SK-N-SH (cell line): ENCODE measurements at regions not wholly inside any gene's neighbourhood (a gene's known extent, or its start where the extent isn't known, plus 50 kb on each side); places are given as distances from the start of the nearest gene placed in this dataset.

Experiments used
- CTCF ChIA-PET: fragments of 300-600, 350-600 bp; formaldehyde crosslinking; extraction: SDS; loops from one replicate; lab custom pipeline; 2021; lab: Yijun Ruan, JAX
- POLR2A ChIA-PET: fragments of 350-600 bp; sonication (Branson Sonifier 250); formaldehyde crosslinking; extraction: SDS; loops from one replicate; lab custom pipeline; 2020; ENCODE audit warnings: antibody characterized with exemption, inconsistent platforms; lab: Yijun Ruan, JAX
- DNase-seq: peaks from one replicate; pipeline ENCODE4 v3.0.0; 2012
- H2AFZ ChIP-seq: fragments of 200-600 bp; sonication (generic); 2 replicates; pipeline ENCODE4 v1.8.1; 2016; ENCODE audit warnings: antibody characterized with exemption, mild to moderate bottlenecking, low read depth
- H3F3A ChIP-seq: fragments of 200-600 bp; sonication (generic); replicated peaks from 2 replicates; pipeline ENCODE3; 2016; ENCODE audit warnings: antibody characterized with exemption, mild to moderate bottlenecking; ENCODE audit not compliant: insufficient read depth
- H3K27ac ChIP-seq, 2 experiments: fragments of 200-500 bp in 1 of 2; fragments of 200-600 bp in 1 of 2; sonication (Bioruptor generic) in 1 of 2; sonication (generic), shearing (Covaris generic) in 1 of 2; 2 replicates each; pipeline versions ENCODE4 v1.5.1 to v1.6.1; 2014 to 2016; ENCODE audit warnings: low read depth in 2 of 2, inconsistent platforms in 1 of 2, low read length in 1 of 2, mild to moderate bottlenecking in 1 of 2, mixed read lengths in 1 of 2
- H3K27me3 ChIP-seq: fragments of 200-600 bp; sonication (generic), shearing (Covaris generic); 2 replicates; pipeline ENCODE4 v1.6.1; 2016; ENCODE audit warnings: mixed run types; ENCODE audit not compliant: insufficient read depth
- H3K36me3 ChIP-seq, 2 experiments: fragments of 200-500 bp in 1 of 2; fragments of 200-600 bp in 1 of 2; sonication (Bioruptor generic) in 1 of 2; sonication (generic) in 1 of 2; replicated peaks in 1 of 2; 2 replicates each; pipeline versions ENCODE3 to v1.5.1; 2014 to 2016; ENCODE audit warnings: low read length in 1 of 2, mild to moderate bottlenecking in 1 of 2; ENCODE audit not compliant: insufficient read depth in 2 of 2, control insufficient read depth in 1 of 2
- H3K4me1 ChIP-seq, 2 experiments: fragments of 200-500 bp in 1 of 2; fragments of 200-600 bp in 1 of 2; sonication (Bioruptor generic) in 1 of 2; sonication (generic), shearing (Covaris generic) in 1 of 2; 2 replicates each; pipeline versions ENCODE4 v1.5.1 to v1.6.1; 2014 to 2016; ENCODE audit warnings: low read depth in 1 of 2, low read length in 1 of 2, mixed run types in 1 of 2; ENCODE audit not compliant: insufficient read depth in 2 of 2, control insufficient read depth in 1 of 2
- H3K4me2 ChIP-seq: fragments of 200-600 bp; sonication (generic), shearing (Covaris generic); 2 replicates; pipeline ENCODE4 v1.6.1; 2017; ENCODE audit warnings: mixed run types
- H3K4me3 ChIP-seq, 2 experiments: fragments of 200-500 bp in 1 of 2; fragments of 200-600 bp in 1 of 2; sonication (Bioruptor generic) in 1 of 2; sonication (generic), shearing (Covaris generic) in 1 of 2; 2 replicates each; pipeline versions ENCODE4 v1.5.1 to v1.8.1; 2014 to 2016; ENCODE audit warnings: low read depth in 2 of 2, inconsistent platforms in 1 of 2, low read length in 1 of 2, mild to moderate bottlenecking in 1 of 2, mixed read lengths in 1 of 2, moderate library complexity in 1 of 2
- H3K79me2 ChIP-seq: fragments of 200-600 bp; sonication (generic); 2 replicates; pipeline ENCODE4 v1.8.1; 2017; ENCODE audit warnings: mild to moderate bottlenecking; ENCODE audit not compliant: insufficient read depth
- H3K9ac ChIP-seq: fragments of 200-600 bp; sonication (generic); 2 replicates; pipeline ENCODE4 v1.6.1; 2017; ENCODE audit warnings: mixed run types
- H3K9me2 ChIP-seq: fragments of 200-600 bp; sonication (generic); 2 replicates; pipeline ENCODE4 v1.6.1; 2017; ENCODE audit warnings: mixed run types
- H3K9me3 ChIP-seq: fragments of 200-600 bp; sonication (generic); 2 replicates; pipeline ENCODE4 v1.6.1; 2017; ENCODE audit warnings: mixed run types, mild to moderate bottlenecking, moderate library complexity
- H4K20me1 ChIP-seq: fragments of 200-600 bp; sonication (generic); 2 replicates; pipeline ENCODE4 v1.6.1; 2017; ENCODE audit warnings: mild to moderate bottlenecking, mixed run types; ENCODE audit not compliant: insufficient read depth
- EP300 ChIP-seq, 2 experiments: IDR thresholded peaks; 2 replicates each; pipeline versions ENCODE4 v1.4.0 to v1.6.1; 2012; ENCODE audit warnings: borderline replicate concordance in 1 of 2, low read depth in 1 of 2, low read length in 1 of 2
- FOSL2 ChIP-seq: IDR thresholded peaks from 2 replicates; pipeline ENCODE4 v1.4.0; 2012; ENCODE audit warnings: low read depth, mild to moderate bottlenecking, moderate library complexity, borderline replicate concordance
- FOXM1 ChIP-seq: IDR thresholded peaks from 2 replicates; pipeline ENCODE4 v1.4.0; 2012; ENCODE audit warnings: low read depth, mild to moderate bottlenecking
- GABPA ChIP-seq: IDR thresholded peaks from 2 replicates; pipeline ENCODE4 v1.4.0; 2012; ENCODE audit warnings: low read depth, mild to moderate bottlenecking
- GATA2 ChIP-seq: sonication (generic); formaldehyde crosslinking; IDR thresholded peaks from 2 replicates; pipeline ENCODE4 v1.5.0; 2020; ENCODE audit warnings: mild to moderate bottlenecking, missing genetic modification reagents
- IRF3 ChIP-seq: fragments of 150-350 bp; IDR thresholded peaks from 2 replicates; pipeline ENCODE4 v1.6.1; 2016; ENCODE audit warnings: mild to moderate bottlenecking, low read depth, low read length
- JUND ChIP-seq: IDR thresholded peaks from 2 replicates; pipeline ENCODE4 v1.4.0; 2012
- MAX ChIP-seq: IDR thresholded peaks from 2 replicates; pipeline ENCODE4 v1.4.0; 2012; ENCODE audit warnings: low read depth
- MXI1 ChIP-seq: IDR thresholded peaks from 2 replicates; pipeline ENCODE4 v1.6.1; 2012; ENCODE audit warnings: mild to moderate bottlenecking, low read depth, low read length, improper control_type of control experiment
- NRF1 ChIP-seq: IDR thresholded peaks from 2 replicates; pipeline ENCODE4 v1.6.1; 2012; ENCODE audit warnings: low read depth, mild to moderate bottlenecking, low read length
- RAD21 ChIP-seq: IDR thresholded peaks from 2 replicates; pipeline ENCODE4 v1.6.1; 2012; ENCODE audit warnings: mild to moderate bottlenecking, low read length
- RCOR1 ChIP-seq: fragments of 150-350 bp; IDR thresholded peaks from 2 replicates; pipeline ENCODE4 v1.6.1; 2017; ENCODE audit warnings: antibody characterized with exemption, low read length
- RXRA ChIP-seq: IDR thresholded peaks from 2 replicates; pipeline ENCODE4 v1.4.0; 2012; ENCODE audit warnings: low read depth, mild to moderate bottlenecking, borderline replicate concordance
- SIN3A ChIP-seq: IDR thresholded peaks from 2 replicates; pipeline ENCODE4 v1.6.1; 2012; ENCODE audit warnings: low read depth, mild to moderate bottlenecking, low read length, moderate library complexity, borderline replicate concordance
- SMC3 ChIP-seq: IDR thresholded peaks from 2 replicates; pipeline ENCODE4 v1.6.1; 2012; ENCODE audit warnings: low read depth, low read length, improper control_type of control experiment
- TCF12 ChIP-seq: IDR thresholded peaks from 2 replicates; pipeline ENCODE4 v1.4.0; 2012
- TEAD4 ChIP-seq: IDR thresholded peaks from 2 replicates; pipeline ENCODE4 v1.4.0; 2012; ENCODE audit warnings: mild to moderate bottlenecking, borderline replicate concordance; ENCODE audit not compliant: insufficient read depth
- USF2 ChIP-seq: fragments of 150-350 bp; IDR thresholded peaks from 2 replicates; pipeline ENCODE4 v1.6.1; 2017; ENCODE audit warnings: antibody characterized with exemption, low read length, low read depth, borderline replicate concordance
- ZBTB33 ChIP-seq: IDR thresholded peaks from 2 replicates; pipeline ENCODE4 v1.4.0; 2012; ENCODE audit warnings: low read depth, borderline replicate concordance
- WGBS: methylation state at CpG from one replicate; pipeline ENCODE4 v1.1.6; 2017; ENCODE audit warnings: low lambda C conversion rate; 5-methylcytosine and 5-hydroxymethylcytosine counted together

GRCh38 chr3:46096781-46097180, 69.5 kb upstream of the XCR1 start (continued):
- TF ChIP-seq IRF3 (no peak), NRF1 (no peak), SMC3 (no peak)

- Histone ChIP-seq H3K4me3 (no peak overlapping the region), H3K9me3 (no peaks in the 10 kb centered on the region), H3K4me2 (no peak overlapping the region), H3K4me1 (no peaks in the 10 kb centered on the region)
- no peak for DNase-seq
- POLR2A ChIA-PET, result no interaction called here
- CTCF ChIA-PET, result interaction anchor here (1.0 to 1.5 kb wide), 4 partner anchors 17 to 347 kb away, joined by 3 to 4 read pairs (median 4); no protein-coding TSS in a partner anchor
- TF ChIP-seq MAX (no peak), MXI1 (no peak), RAD21 (no peak), RCOR1 (no peak), NRF1 (no peak), ZBTB33 (no peak), TCF12 (no peak), EP300 (IDR thresholded peaks at IDR 0.05; ENCODE audit: borderline replicate concordance in 1 of 2, low read depth in 1 of 2, low read length in 1 of 2) (no peak), IRF3 (no peak), RXRA (no peak), JUND (no peak), TEAD4 (no peak), USF2 (no peak), SIN3A (no peak), GATA2 (CRISPR knock-in tag) (no peak), FOXM1 (no peak), GABPA (no peak), FOSL2 (no peak)
- TF ChIP-seq, all 33 proteins: peak for 0
- no peaks in the 10 kb centered on the region for H3K36me3 ChIP-seq
- no peaks in the 10 kb centered on the region for H4K20me1 ChIP-seq
- WGBS, result 46% methylated on average over 4 of the region's 4 CpGs
- no peak overlapping the region for H3K9ac ChIP-seq
- no peaks in the 10 kb centered on the region for H3F3A ChIP-seq
- H3K27me3 ChIP-seq, result peaks cover 17% of the 10 kb centered on the region; the same call in 1 of the 2 replicates
- H2AFZ ChIP-seq, result no peak overlapping the region
- H3K79me2 ChIP-seq, result no peaks in the 10 kb centered on the region
- no peak overlapping the region for H3K27ac ChIP-seq
- H3K9me2 ChIP-seq, result no peaks in the 10 kb centered on the region
Observed at GRCh38 chr3:46096336-46096735, 69.1 kb upstream of the XCR1 start.
